Activated T-cell treated with anti-CD3 and anti-CD28 coated beads for 4 hours (primary cell): ENCODE measurements at regions not wholly inside any gene's neighbourhood (a gene's known extent, or its start where the extent isn't known, plus 50 kb on each side); places are given as distances from the start of the nearest gene placed in this dataset.

Source experiments
- DNase-seq: peaks from one replicate; pipeline ENCODE4 v3.0.0-alpha.2; 2020

- DNase-seq: no peak
These were observed 52.6 kb upstream of the OLFM4 start for GRCh38 chr13:52975969-52976368.

- DNase-seq: no peak
These were observed 53.5 kb upstream of the OLFM4 start for GRCh38 chr13:52975161-52975560.

GRCh38 chr13:52974711-52975110 is 53.9 kb upstream of the OLFM4 start:
- DNase-seq: no peak

GRCh38 chr13:52969373-52969772 is 59.2 kb upstream of the OLFM4 start:
- no peak for DNase-seq

GRCh38 chr13:52968074-52968700 is 60.4 kb upstream of the OLFM4 start:
- peak; percentile 35 for DNase-seq

- DNase-seq: no peak
These were observed 66.6 kb upstream of the OLFM4 start for GRCh38 chr13:52961987-52962386.

- no peak for DNase-seq
These were observed 67.2 kb upstream of the OLFM4 start for GRCh38 chr13:52961256-52961910.

- DNase-seq: no peak
These were observed 73.1 kb upstream of the OLFM4 start for GRCh38 chr13:52955472-52955874.

- no peak for DNase-seq
These were observed 73.8 kb upstream of the OLFM4 start for GRCh38 chr13:52954838-52955237.

GRCh38 chr13:52950436-52950956 is 78.1 kb upstream of the OLFM4 start:
- DNase-seq: no peak

GRCh38 chr13:52949742-52950141 is 78.9 kb upstream of the OLFM4 start:
- DNase-seq: no peak

- DNase-seq: no peak
These were observed 79.6 kb upstream of the OLFM4 start for GRCh38 chr13:52949044-52949443.

- no peak for DNase-seq
These were observed 80.7 kb upstream of the OLFM4 start for GRCh38 chr13:52947921-52948373.

- DNase-seq: no peak
These were observed 83.3 kb upstream of the OLFM4 start for GRCh38 chr13:52945348-52945747.

- DNase-seq: no peak
These were observed 83.9 kb upstream of the OLFM4 start for GRCh38 chr13:52944697-52945096.

- DNase-seq: no peak
These were observed 89.6 kb upstream of the PCDH8 start for GRCh38 chr13:52938065-52938464.

- DNase-seq: no peak
These were observed 88.4 kb upstream of the PCDH8 start for GRCh38 chr13:52936806-52937205.

- no peak for DNase-seq
These were observed 85.8 kb upstream of the PCDH8 start for GRCh38 chr13:52934258-52934657.

GRCh38 chr13:52933547-52934210 is 85.2 kb upstream of the PCDH8 start:
- DNase-seq: no peak

- DNase-seq: no peak
These were observed 84.7 kb upstream of the PCDH8 start for GRCh38 chr13:52933099-52933498.

- DNase-seq: no peak
These were observed 84.2 kb upstream of the PCDH8 start for GRCh38 chr13:52932649-52933048.

GRCh38 chr13:52931539-52932431 is 83.3 kb upstream of the PCDH8 start:
- DNase-seq: no peak

- no peak for DNase-seq
These were observed 82.7 kb upstream of the PCDH8 start for GRCh38 chr13:52931131-52931530.
